ENCODE measurements at regions not wholly inside any gene's neighbourhood (a gene's known extent, or its start where the extent isn't known, plus 50 kb on each side); places are given as distances from the start of the nearest gene placed in this dataset.

- in situ Hi-C loops (cut with MboI; ENCODE audit: low sequenced_read_pairs), result no loop called here
Measured at GRCh38 chr14:98685725-98686124, 586.3 kb downstream of the BCL11B start.

- in situ Hi-C loops (cut with MboI; ENCODE audit: low sequenced_read_pairs), result no loop called here
Measured at GRCh38 chr14:98688446-98688845, 583.6 kb downstream of the BCL11B start.

- in situ Hi-C loops (cut with MboI; ENCODE audit: low sequenced_read_pairs), result no loop called here
Measured at GRCh38 chr14:98689951-98690350, 582.0 kb downstream of the BCL11B start.

GRCh38 chr14:98692832-98693231 is 579.2 kb downstream of the BCL11B start:
- in situ Hi-C loops (cut with MboI; ENCODE audit: low sequenced_read_pairs), result no loop called here

- in situ Hi-C loops (cut with MboI; ENCODE audit: low sequenced_read_pairs), result no loop called here
Measured at GRCh38 chr14:98694541-98694940, 577.5 kb downstream of the BCL11B start.

GRCh38 chr14:98695809-98696208 is 576.2 kb downstream of the BCL11B start:
- in situ Hi-C loops (cut with MboI; ENCODE audit: low sequenced_read_pairs), result no loop called here

GRCh38 chr14:98698341-98698740 is 573.7 kb downstream of the BCL11B start:
- in situ Hi-C loops (cut with MboI; ENCODE audit: low sequenced_read_pairs), result no loop called here

- in situ Hi-C loops (cut with MboI; ENCODE audit: low sequenced_read_pairs), result no loop called here
Measured at GRCh38 chr14:98700748-98701147, 571.2 kb downstream of the BCL11B start.

GRCh38 chr14:98701377-98701776 is 570.6 kb downstream of the BCL11B start:
- in situ Hi-C loops (cut with MboI; ENCODE audit: low sequenced_read_pairs), result no loop called here

GRCh38 chr14:98704441-98704840 is 567.6 kb downstream of the BCL11B start:
- in situ Hi-C loops (cut with MboI; ENCODE audit: low sequenced_read_pairs), result no loop called here

- in situ Hi-C loops (cut with MboI; ENCODE audit: low sequenced_read_pairs), result no loop called here
Measured at GRCh38 chr14:98705871-98706300, 566.1 kb downstream of the BCL11B start.

GRCh38 chr14:98707522-98707921 is 564.5 kb downstream of the BCL11B start:
- in situ Hi-C loops (cut with MboI; ENCODE audit: low sequenced_read_pairs), result no loop called here

- in situ Hi-C loops (cut with MboI; ENCODE audit: low sequenced_read_pairs), result no loop called here
Measured at GRCh38 chr14:98708555-98708954, 563.4 kb downstream of the BCL11B start.

GRCh38 chr14:98711453-98711852 is 560.5 kb downstream of the BCL11B start:
- in situ Hi-C loops (cut with MboI; ENCODE audit: low sequenced_read_pairs), result no loop called here

- in situ Hi-C loops (cut with MboI; ENCODE audit: low sequenced_read_pairs), result no loop called here
Measured at GRCh38 chr14:98714626-98715425, 557.2 kb downstream of the BCL11B start.

- in situ Hi-C loops (cut with MboI; ENCODE audit: low sequenced_read_pairs), result no loop called here
Measured at GRCh38 chr14:98716133-98716532, 555.9 kb downstream of the BCL11B start.

GRCh38 chr14:98721061-98721460 is 550.9 kb downstream of the BCL11B start:
- in situ Hi-C loops (cut with MboI; ENCODE audit: low sequenced_read_pairs), result no loop called here

- in situ Hi-C loops (cut with MboI; ENCODE audit: low sequenced_read_pairs), result no loop called here
Measured at GRCh38 chr14:98724734-98725133, 547.3 kb downstream of the BCL11B start.

GRCh38 chr14:98725191-98725590 is 546.8 kb downstream of the BCL11B start:
- in situ Hi-C loops (cut with MboI; ENCODE audit: low sequenced_read_pairs), result no loop called here

GRCh38 chr14:98725676-98726075 is 546.3 kb downstream of the BCL11B start:
- in situ Hi-C loops (cut with MboI; ENCODE audit: low sequenced_read_pairs), result no loop called here

GRCh38 chr14:98726585-98727405 is 545.2 kb downstream of the BCL11B start:
- in situ Hi-C loops (cut with MboI; ENCODE audit: low sequenced_read_pairs), result no loop called here

GRCh38 chr14:98728024-98728423 is 544.0 kb downstream of the BCL11B start:
- in situ Hi-C loops (cut with MboI; ENCODE audit: low sequenced_read_pairs), result no loop called here

Measured in HL-60/S4 (cell line).